Trophoblast cell (in vitro differentiated cells and primary cell): ENCODE measurements at regions not wholly inside any gene's neighbourhood (a gene's known extent, or its start where the extent isn't known, plus 50 kb on each side); places are given as distances from the start of the nearest gene placed in this dataset.

Source experiments
- DNase-seq, 2 donors: peaks; one replicate each; pipeline ENCODE4 v3.0.0-alpha.2; 2016
- H2AFZ ChIP-seq: 2 replicates; pipeline ENCODE4 v1.6.1; 2013; ENCODE audit warnings: low read length, moderate library complexity, mild to moderate bottlenecking; ENCODE audit not compliant: insufficient read depth, poor library complexity
- H2AK5ac ChIP-seq: 2 replicates; pipeline ENCODE4 v1.6.1; 2013; ENCODE audit warnings: mild to moderate bottlenecking, low read length
- H2BK120ac ChIP-seq: 2 replicates; pipeline ENCODE4 v1.6.1; 2013; ENCODE audit warnings: low read length, mild to moderate bottlenecking, moderate library complexity; ENCODE audit not compliant: insufficient read depth, poor library complexity
- H2BK12ac ChIP-seq: 2 replicates; pipeline ENCODE4 v1.6.1; 2013; ENCODE audit warnings: mild to moderate bottlenecking, low read length, moderate library complexity
- H2BK5ac ChIP-seq: 2 replicates; pipeline ENCODE4 v1.6.1; 2013; ENCODE audit warnings: low read length, low read depth, moderate library complexity, mild to moderate bottlenecking; ENCODE audit not compliant: poor library complexity
- H3K14ac ChIP-seq: 2 replicates; pipeline ENCODE4 v1.6.1; 2013; ENCODE audit warnings: mild to moderate bottlenecking, low read length
- H3K18ac ChIP-seq: 2 replicates; pipeline ENCODE4 v1.6.1; 2013; ENCODE audit warnings: mild to moderate bottlenecking, low read length
- H3K23ac ChIP-seq: 2 replicates; pipeline ENCODE4 v1.6.1; 2013; ENCODE audit warnings: low read length
- H3K27ac ChIP-seq: 2 replicates; pipeline ENCODE4 v1.5.1; 2013; ENCODE audit warnings: low read depth, mild to moderate bottlenecking, inconsistent platforms, low read length, moderate library complexity
- H3K27me3 ChIP-seq: 2 replicates; pipeline ENCODE4 v1.6.1; 2013; ENCODE audit warnings: inconsistent platforms, mild to moderate bottlenecking, low read length, moderate library complexity; ENCODE audit not compliant: insufficient read depth
- H3K36me3 ChIP-seq, 2 experiments: 1 replicate in 1 of 2; 2 replicates in 1 of 2; pipeline ENCODE4 v1.6.1; 2013; ENCODE audit warnings: low read length in 2 of 2, mild to moderate bottlenecking in 2 of 2, moderate library complexity in 1 of 2; ENCODE audit not compliant: insufficient read depth in 2 of 2, control insufficient read depth in 1 of 2
- H3K4ac ChIP-seq: 2 replicates; pipeline ENCODE4 v1.6.1; 2013; ENCODE audit warnings: low read depth, mild to moderate bottlenecking, low read length, moderate library complexity
- H3K4me1 ChIP-seq, 2 experiments: 1 replicate in 1 of 2; 2 replicates in 1 of 2; pipeline ENCODE4 v1.6.1; 2013; ENCODE audit warnings: low read length in 2 of 2, mild to moderate bottlenecking in 2 of 2, moderate library complexity in 1 of 2; ENCODE audit not compliant: insufficient read depth in 2 of 2, control insufficient read depth in 1 of 2
- H3K4me2 ChIP-seq: 2 replicates; pipeline ENCODE4 v1.6.1; 2013; ENCODE audit warnings: inconsistent platforms, mild to moderate bottlenecking, low read length, moderate library complexity
- H3K4me3 ChIP-seq: 2 replicates; pipeline ENCODE4 v1.5.1; 2013; ENCODE audit warnings: mild to moderate bottlenecking, low read depth, low read length, inconsistent platforms
- H3K79me1 ChIP-seq: one replicate; pipeline ENCODE4 v1.6.1; 2013; ENCODE audit warnings: low read length
- H3K79me2 ChIP-seq: 2 replicates; pipeline ENCODE4 v1.6.1; 2013; ENCODE audit warnings: low read length, mild to moderate bottlenecking; ENCODE audit not compliant: control insufficient read depth, insufficient read depth, poor library complexity
- H3K9ac ChIP-seq: 2 replicates; pipeline ENCODE4 v1.6.1; 2013; ENCODE audit warnings: mild to moderate bottlenecking, low read length
- H3K9me3 ChIP-seq: 2 replicates; pipeline ENCODE4 v1.6.1; 2013; ENCODE audit warnings: low read depth, mild to moderate bottlenecking, control low read depth, inconsistent platforms, low read length; ENCODE audit not compliant: insufficient read depth
- H4K12ac ChIP-seq: 2 replicates; pipeline ENCODE4 v1.6.1; 2013; ENCODE audit warnings: low read depth, mild to moderate bottlenecking, low read length, moderate library complexity
- H4K8ac ChIP-seq: 2 replicates; pipeline ENCODE4 v1.6.1; 2013; ENCODE audit warnings: low read depth, mild to moderate bottlenecking, low read length, moderate library complexity
- H4K91ac ChIP-seq: one replicate; pipeline ENCODE4 v1.6.1; 2013; ENCODE audit warnings: low read depth, mild to moderate bottlenecking, low read length, moderate library complexity
- WGBS: extraction: QIAGEN DNeasy Blood & Tissue Kit; methylation state at CpG from one replicate; pipeline ENCODE4 v1.1.7; 2013; ENCODE audit warnings: missing lambda C conversion rate; ENCODE audit not compliant: insufficient read length, insufficient coverage; ENCODE audit errors: extremely low coverage; 5-methylcytosine and 5-hydroxymethylcytosine counted together

DNA sequence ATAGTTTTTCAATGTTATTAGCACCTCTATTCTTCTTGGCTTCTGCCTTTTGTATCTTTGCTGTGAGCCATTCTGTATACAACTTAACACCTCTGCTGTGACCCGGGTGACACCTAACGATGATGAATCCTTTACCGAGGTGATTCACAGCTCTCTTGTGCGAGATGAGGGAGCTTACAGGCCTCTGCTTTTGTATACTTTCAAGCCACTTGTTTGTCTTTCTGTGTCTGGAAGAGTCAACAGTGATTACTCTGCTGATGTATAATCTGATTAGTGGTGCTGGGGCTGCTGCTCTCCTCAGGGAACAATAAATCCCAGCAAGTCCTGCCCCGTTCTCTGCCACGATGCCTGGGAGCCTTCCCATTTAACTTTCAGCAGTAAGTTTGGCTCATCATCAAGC lies 442.9 kb upstream of the SGCD start:
- Histone ChIP-seq H4K12ac (no peak overlapping the region), H3K79me2 (no peaks in the 10 kb centered on the region), H2AFZ (no peak overlapping the region)

DNA sequence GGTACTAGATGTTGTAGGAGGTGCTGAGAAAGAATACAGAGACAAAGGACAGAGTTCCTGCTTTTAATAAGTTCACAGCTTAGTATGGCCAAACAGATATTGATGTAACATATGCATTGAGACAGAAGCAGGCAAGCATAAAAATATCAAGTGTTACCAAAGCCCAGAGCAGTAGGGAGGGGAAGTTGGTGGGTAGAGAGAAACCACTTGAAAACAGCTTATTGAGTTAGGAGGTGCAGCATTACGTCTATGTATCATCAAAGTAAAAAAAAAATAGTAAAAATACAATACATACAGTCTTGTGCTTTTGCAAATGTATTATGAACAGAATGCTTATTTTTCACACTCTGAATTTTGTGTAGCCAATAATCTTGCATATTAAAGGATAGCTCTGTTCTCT lies 441.8 kb upstream of the SGCD start:
- no peak overlapping the region for H2BK12ac ChIP-seq

More for the DNA sequence above, 442.9 kb upstream of the SGCD start:
- no peaks in the 10 kb centered on the region for H3K27me3 ChIP-seq
- no peaks in the 10 kb centered on the region for H3K4me1 ChIP-seq
- no peak overlapping the region for H3K9ac ChIP-seq
- no peaks in the 10 kb centered on the region for H3K79me1 ChIP-seq
- no peak overlapping the region for H2AK5ac ChIP-seq
- H3K9me3 ChIP-seq = no peaks in the 10 kb centered on the region
- H2BK5ac ChIP-seq = no peak overlapping the region
- no peak overlapping the region for H2BK12ac ChIP-seq
- no peak overlapping the region for H2BK120ac ChIP-seq
- H3K36me3 ChIP-seq = no peaks in the 10 kb centered on the region
- H3K4me3 ChIP-seq = no peak overlapping the region
- no peak overlapping the region for H3K4me2 ChIP-seq
- WGBS = no CpG with 5 or more reads among the region's 6 CpGs
- no peak overlapping the region for H3K23ac ChIP-seq
- DNase-seq = no peak
- no peak overlapping the region for H3K4ac ChIP-seq
- no peak overlapping the region for H3K18ac ChIP-seq
- H3K27ac ChIP-seq = no peak overlapping the region
- H3K14ac ChIP-seq = no peak overlapping the region
- H4K91ac ChIP-seq = no peak overlapping the region
- H4K8ac ChIP-seq = no peak overlapping the region

DNA sequence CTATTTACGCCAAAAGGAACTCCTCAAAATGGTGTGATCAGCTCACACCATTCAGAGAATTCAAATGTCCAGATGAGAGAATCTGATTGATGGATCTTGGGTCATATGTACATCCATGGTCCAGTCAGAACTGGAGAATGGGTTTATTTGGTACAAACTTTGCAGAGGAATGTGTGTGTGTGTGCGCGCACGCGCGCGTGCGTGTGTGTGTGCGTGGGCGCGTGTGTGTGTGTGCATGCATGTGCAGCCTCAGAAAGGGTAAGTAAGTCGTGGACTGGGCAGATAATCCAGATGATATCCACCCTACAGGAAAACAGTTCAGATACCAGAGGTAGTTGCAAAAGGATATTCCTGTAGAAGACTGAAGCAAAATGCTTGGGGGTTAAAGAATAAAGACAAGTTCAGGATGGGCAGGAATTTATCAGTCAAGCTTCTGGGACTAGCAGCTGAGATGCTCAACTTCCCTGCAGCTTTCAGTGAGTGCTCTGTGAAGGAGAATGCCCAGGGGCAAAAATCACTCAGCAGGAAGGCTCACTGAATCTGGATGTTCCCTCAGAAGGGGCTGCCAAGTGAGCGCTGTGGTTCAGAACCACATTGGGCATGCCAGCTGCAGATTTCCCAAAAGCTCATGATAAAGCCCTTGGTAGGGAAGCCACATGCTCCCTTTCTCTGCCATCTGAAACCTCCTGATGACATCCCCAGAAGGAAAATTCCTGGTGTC lies 440.5 kb upstream of the SGCD start:
- Histone ChIP-seq H3K27ac (no peak overlapping the region), H3K4ac (no peak overlapping the region), H3K9me3 (no peaks in the 10 kb centered on the region), H2BK5ac (no peak overlapping the region), H2BK12ac (no peak overlapping the region), H2AFZ (no peak overlapping the region), H3K79me2 (no peaks in the 10 kb centered on the region), H3K14ac (no peak overlapping the region), H3K4me2 (no peak overlapping the region), H4K8ac (no peak overlapping the region), H3K27me3 (no peaks in the 10 kb centered on the region), H3K79me1 (no peaks in the 10 kb centered on the region), H4K91ac (no peak overlapping the region), H3K4me1 (no peaks in the 10 kb centered on the region), H2BK120ac (no peak overlapping the region), H3K9ac (no peak overlapping the region), H4K12ac (no peak overlapping the region), H3K23ac (no peak overlapping the region), H3K18ac (no peak overlapping the region), H2AK5ac (no peak overlapping the region), H3K36me3 (no peaks in the 10 kb centered on the region), H3K4me3 (no peak overlapping the region)
- DNase-seq = no peak
- no CpG with 5 or more reads among the region's 13 CpGs for WGBS

More for the DNA sequence above, 441.8 kb upstream of the SGCD start:
- Histone ChIP-seq H2AK5ac (no peak overlapping the region), H4K12ac (no peak overlapping the region), H3K23ac (no peak overlapping the region), H3K4me1 (no peaks in the 10 kb centered on the region), H4K91ac (no peak overlapping the region), H4K8ac (no peak overlapping the region), H3K18ac (no peak overlapping the region), H3K79me1 (no peaks in the 10 kb centered on the region), H3K14ac (no peak overlapping the region), H3K36me3 (no peaks in the 10 kb centered on the region), H3K27me3 (no peaks in the 10 kb centered on the region), H3K4me3 (no peak overlapping the region), H3K9ac (no peak overlapping the region), H2BK5ac (no peak overlapping the region), H3K4ac (no peak overlapping the region), H3K79me2 (no peaks in the 10 kb centered on the region), H3K9me3 (no peaks in the 10 kb centered on the region), H3K4me2 (no peak overlapping the region), H3K27ac (no peak overlapping the region), H2BK120ac (no peak overlapping the region), H2AFZ (no peak overlapping the region)
- WGBS = no CpG with 5 or more reads among the region's 1 CpG
- DNase-seq = no peak

DNA sequence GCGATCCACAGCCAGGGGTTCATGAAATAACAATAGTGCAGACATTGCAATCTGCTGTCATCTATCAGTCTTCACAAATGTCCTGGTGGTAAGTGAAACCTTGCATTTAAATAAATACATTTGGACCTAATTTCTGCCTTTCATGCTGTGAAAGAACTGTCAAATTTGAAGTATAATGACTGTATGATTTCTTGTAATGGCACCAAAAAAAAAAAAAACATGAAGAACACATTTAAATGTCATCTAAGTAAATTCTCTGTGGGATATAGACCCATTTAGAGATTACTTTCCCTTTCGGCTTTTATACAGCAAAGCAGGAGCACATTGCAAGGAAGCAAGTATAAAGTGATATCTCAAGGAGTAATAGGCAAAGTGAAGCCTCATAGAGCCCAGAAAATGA lies 431.5 kb upstream of the SGCD start:
- H2BK5ac ChIP-seq = no peak overlapping the region
- no peak overlapping the region for H3K23ac ChIP-seq
- H3K9ac ChIP-seq = no peak overlapping the region
- H2AFZ ChIP-seq = no peak overlapping the region
- no peaks in the 10 kb centered on the region for H3K79me1 ChIP-seq
- H3K4ac ChIP-seq = no peak overlapping the region
- H2BK12ac ChIP-seq = no peak overlapping the region
- no peaks in the 10 kb centered on the region for H3K27me3 ChIP-seq
- H4K91ac ChIP-seq = no peak overlapping the region
- no peaks in the 10 kb centered on the region for H3K36me3 ChIP-seq
- no peaks in the 10 kb centered on the region for H3K4me1 ChIP-seq
- H3K4me3 ChIP-seq = no peak overlapping the region
- H3K4me2 ChIP-seq = no peak overlapping the region
- WGBS = no CpG with 5 or more reads among the region's 2 CpGs
- H3K14ac ChIP-seq = no peak overlapping the region
- no peak overlapping the region for H2AK5ac ChIP-seq
- no peak overlapping the region for H3K27ac ChIP-seq
- H4K12ac ChIP-seq = no peak overlapping the region
- no peaks in the 10 kb centered on the region for H3K79me2 ChIP-seq
- no peak overlapping the region for H3K18ac ChIP-seq
- H2BK120ac ChIP-seq = no peak overlapping the region
- no peak overlapping the region for H4K8ac ChIP-seq
- no peaks in the 10 kb centered on the region for H3K9me3 ChIP-seq
- DNase-seq = no peak
